ENCODE measurements at regions not wholly inside any gene's neighbourhood (a gene's known extent, or its start where the extent isn't known, plus 50 kb on each side); places are given as distances from the start of the nearest gene placed in this dataset.

GRCh38 chrX:42094218-42094617, 170.9 kb upstream of the CASK start:
- H3K27ac ChIP-seq (ENCODE audit: low read depth, low read length), result no peak overlapping the region
- peak overlapping the region; percentile 30 for H3K4me3 ChIP-seq (ENCODE audit: insufficient read depth, low read length, poor library complexity, severe bottlenecking)

GRCh38 chrX:42093756-42094155, 170.4 kb upstream of the CASK start:
- peak overlapping the region; percentile 48 for H3K4me2 ChIP-seq (ENCODE audit: low read depth, low read length, poor library complexity, severe bottlenecking)
- peak overlapping the region; percentile 30 for H3K4me3 ChIP-seq (ENCODE audit: insufficient read depth, low read length, poor library complexity, severe bottlenecking)
- TF ChIP-seq CTCF (IDR thresholded peaks at IDR 0.05; ENCODE audit: insufficient read depth, low read length, poor library complexity, severe bottlenecking) (no peak), EZH2phosphoT487 (conservative IDR thresholded peaks at IDR 0.05; ENCODE audit: low read length) (no peak)
- no peaks in the 10 kb centered on the region for H4K20me1 ChIP-seq (ENCODE audit: low read depth, low read length)
- H3K27me3 ChIP-seq (ENCODE audit: low read length), result no peaks in the 10 kb centered on the region
- H3K79me2 ChIP-seq (ENCODE audit: insufficient read depth, low read length), result no peaks in the 10 kb centered on the region
- peak overlapping the region; percentile 90 for H2AFZ ChIP-seq (ENCODE audit: low read depth, low read length, severe bottlenecking)
- no peaks in the 10 kb centered on the region for H3K9me3 ChIP-seq (ENCODE audit: insufficient read depth, low read length)
- no peak overlapping the region for H3K27ac ChIP-seq (ENCODE audit: low read depth, low read length)
- H3K9me2 ChIP-seq (replicated peaks; ENCODE audit: insufficient read depth, low read length), result no peaks in the 10 kb centered on the region
- H3K36me3 ChIP-seq (ENCODE audit: low read length), result no peaks in the 10 kb centered on the region
- H3F3A ChIP-seq (ENCODE audit: insufficient read depth), result no peaks in the 10 kb centered on the region
- H3K9ac ChIP-seq (ENCODE audit: low read length), result peak overlapping the region; percentile 25; the same call in 1 of the 2 replicates

More at GRCh38 chrX:42094218-42094617, 170.9 kb upstream of the CASK start:
- Histone ChIP-seq H3K27me3 (ENCODE audit: low read length) (no peaks in the 10 kb centered on the region), H3K9ac (ENCODE audit: low read length) (peak overlapping the region; percentile 25; the same call in 1 of the 2 replicates), H3K4me2 (ENCODE audit: low read depth, low read length, poor library complexity, severe bottlenecking) (peak overlapping the region; percentile 48), H2AFZ (ENCODE audit: low read depth, low read length, severe bottlenecking) (peak overlapping the region; percentile 90), H3F3A (ENCODE audit: insufficient read depth) (no peaks in the 10 kb centered on the region), H4K20me1 (ENCODE audit: low read depth, low read length) (no peaks in the 10 kb centered on the region), H3K9me3 (ENCODE audit: insufficient read depth, low read length) (no peaks in the 10 kb centered on the region), H3K79me2 (ENCODE audit: insufficient read depth, low read length) (no peaks in the 10 kb centered on the region), H3K36me3 (ENCODE audit: low read length) (no peaks in the 10 kb centered on the region), H3K9me2 (replicated peaks; ENCODE audit: insufficient read depth, low read length) (no peaks in the 10 kb centered on the region)
- TF ChIP-seq EZH2phosphoT487 (conservative IDR thresholded peaks at IDR 0.05; ENCODE audit: low read length), result no peak
- TF ChIP-seq CTCF (IDR thresholded peaks at IDR 0.05; ENCODE audit: insufficient read depth, low read length, poor library complexity, severe bottlenecking), result no peak

GRCh38 chrX:42090395-42090794, 167.0 kb upstream of the CASK start:
- Histone ChIP-seq H3F3A (ENCODE audit: insufficient read depth) (no peaks in the 10 kb centered on the region), H4K20me1 (ENCODE audit: low read depth, low read length) (no peaks in the 10 kb centered on the region), H3K27ac (ENCODE audit: low read depth, low read length) (no peak overlapping the region), H3K27me3 (ENCODE audit: low read length) (no peaks in the 10 kb centered on the region), H3K4me2 (ENCODE audit: low read depth, low read length, poor library complexity, severe bottlenecking) (no peak overlapping the region), H2AFZ (ENCODE audit: low read depth, low read length, severe bottlenecking) (no peak overlapping the region), H3K79me2 (ENCODE audit: insufficient read depth, low read length) (no peaks in the 10 kb centered on the region), H3K9me3 (ENCODE audit: insufficient read depth, low read length) (no peaks in the 10 kb centered on the region), H3K9me2 (replicated peaks; ENCODE audit: insufficient read depth, low read length) (no peaks in the 10 kb centered on the region), H3K36me3 (ENCODE audit: low read length) (no peaks in the 10 kb centered on the region), H3K9ac (ENCODE audit: low read length) (no peak overlapping the region), H3K4me3 (ENCODE audit: insufficient read depth, low read length, poor library complexity, severe bottlenecking) (no peak overlapping the region)
- no peak for TF ChIP-seq CTCF (IDR thresholded peaks at IDR 0.05; ENCODE audit: insufficient read depth, low read length, poor library complexity, severe bottlenecking)
- no peak for TF ChIP-seq EZH2phosphoT487 (conservative IDR thresholded peaks at IDR 0.05; ENCODE audit: low read length)

All from SU-DHL-6 (cell line).